ENCODE measurements at regions not wholly inside any gene's neighbourhood (a gene's known extent, or its start where the extent isn't known, plus 50 kb on each side); places are given as distances from the start of the nearest gene placed in this dataset.

DNA sequence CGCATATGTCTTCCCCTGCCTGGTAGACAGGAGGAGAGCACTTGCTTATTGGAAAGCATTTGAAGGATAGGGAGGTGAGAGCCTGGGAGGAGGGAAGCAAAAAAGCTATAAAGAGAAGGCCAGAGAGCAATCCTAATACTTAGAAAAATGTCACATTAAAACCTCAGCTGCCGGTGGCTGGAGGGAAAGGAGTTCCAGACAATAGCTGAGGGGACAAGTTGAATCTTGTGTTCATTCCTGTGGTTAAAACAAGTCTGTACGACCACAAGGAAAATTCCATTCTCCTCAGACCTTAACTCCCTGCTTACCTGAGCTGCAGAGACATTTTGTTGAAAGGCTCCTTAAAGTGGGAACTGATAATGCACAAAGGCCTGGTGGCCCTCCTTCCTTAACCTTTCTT is 218.8 kb upstream of the CAMK1G start:
- no peak for DNase-seq

DNA sequence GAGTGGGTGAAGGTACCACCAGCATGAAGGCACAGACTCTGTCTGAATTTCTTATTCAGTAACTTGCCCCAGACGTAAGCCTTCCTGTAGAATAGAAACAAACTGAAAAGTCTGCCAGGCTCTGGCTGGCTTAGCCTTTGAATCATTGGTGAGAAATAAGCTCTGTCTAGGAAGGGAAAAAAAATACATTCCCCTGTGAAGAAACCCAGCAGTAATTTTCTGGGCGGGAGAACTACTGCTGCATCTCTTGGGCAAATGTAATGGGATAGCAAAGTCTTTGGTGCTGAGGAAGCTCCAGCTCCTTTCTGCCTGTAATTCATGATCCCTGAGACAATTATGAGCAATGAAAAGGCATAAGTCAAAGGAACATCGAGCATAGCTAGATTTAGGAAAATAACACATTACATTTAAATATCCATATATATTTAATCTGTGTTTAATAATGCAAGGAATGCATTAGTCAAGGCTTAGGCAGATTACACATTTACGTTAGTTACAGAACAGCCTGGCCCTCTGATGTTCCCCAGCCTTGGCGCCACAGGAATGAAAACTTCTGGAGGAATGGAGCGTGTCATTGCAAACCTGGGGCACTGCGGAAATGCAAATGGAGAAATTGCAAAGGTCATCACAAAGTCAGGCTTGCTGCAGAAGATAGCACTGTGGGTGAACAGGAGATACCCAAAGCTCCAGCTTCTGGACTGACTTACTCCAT is 216.3 kb upstream of the CAMK1G start:
- no peak for DNase-seq

DNA sequence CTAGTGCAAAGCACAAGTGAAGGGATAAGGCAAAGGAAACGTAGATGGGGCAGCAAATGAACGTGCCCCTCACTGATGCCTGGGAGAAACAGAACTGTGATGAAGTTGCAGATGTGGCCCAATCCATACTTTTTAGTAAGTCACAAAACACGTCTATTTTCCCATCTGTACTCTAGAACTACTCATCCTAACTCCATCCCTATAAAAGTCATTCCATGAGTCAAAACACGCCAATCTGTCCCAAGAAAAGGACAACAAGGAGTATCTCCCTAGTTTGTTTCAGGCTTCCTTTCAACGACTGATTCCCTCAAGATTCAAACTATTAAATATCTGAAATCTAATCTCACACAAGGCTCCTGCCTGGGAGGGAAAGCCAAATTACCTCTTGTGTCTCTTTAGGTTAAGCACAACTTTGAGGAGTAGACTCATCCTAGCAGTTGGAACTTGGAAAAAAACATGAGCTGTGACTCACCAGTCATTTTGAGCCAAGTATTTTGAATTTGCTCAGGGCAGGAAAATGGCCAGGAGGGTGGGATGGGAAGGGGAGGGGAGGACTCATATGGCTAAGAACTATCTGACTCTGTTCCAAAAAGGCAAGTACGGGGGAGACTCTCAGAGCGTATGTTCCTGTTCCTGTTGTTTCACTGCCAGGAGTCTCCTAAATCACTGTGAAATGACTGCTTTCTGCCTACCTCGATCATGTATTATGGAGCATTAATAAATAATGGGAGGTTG is 214.5 kb upstream of the CAMK1G start:
- no peak for DNase-seq

DNA sequence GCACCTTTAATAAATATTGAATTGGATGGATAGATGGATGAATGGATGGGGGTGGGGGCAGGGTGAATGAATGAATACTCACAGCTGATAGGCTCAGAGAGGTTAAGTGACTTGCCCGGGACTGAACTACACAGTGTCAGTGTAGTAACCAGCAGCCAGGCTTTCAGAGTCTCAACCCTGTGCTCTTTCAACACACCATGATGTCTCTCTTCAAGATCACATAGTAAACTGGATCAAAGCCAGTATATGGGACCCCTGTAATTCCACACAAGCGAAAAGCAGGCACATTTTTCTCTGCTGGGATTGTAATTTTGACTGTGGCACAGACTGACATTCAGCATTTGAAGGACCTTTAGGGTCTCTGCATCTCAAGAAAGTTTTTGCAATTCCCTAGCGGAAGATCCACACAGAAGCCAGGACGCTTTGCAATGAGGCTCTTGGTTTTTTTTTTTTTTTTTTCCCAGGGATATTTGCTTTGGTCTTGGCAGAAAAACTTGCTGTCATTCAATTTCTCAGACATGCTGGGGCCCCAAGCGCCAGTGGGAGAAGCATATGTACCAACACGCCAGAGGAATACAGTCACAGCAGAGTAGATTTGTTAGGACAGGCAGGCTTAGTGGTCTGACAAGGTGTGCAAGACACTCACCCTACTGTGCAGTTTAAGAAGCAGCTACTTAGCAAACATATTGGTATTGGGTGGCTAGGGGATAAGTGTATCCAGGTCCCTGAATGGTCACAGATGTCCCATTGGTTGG is 213.1 kb upstream of the CAMK1G start:
- no peak for DNase-seq

DNA sequence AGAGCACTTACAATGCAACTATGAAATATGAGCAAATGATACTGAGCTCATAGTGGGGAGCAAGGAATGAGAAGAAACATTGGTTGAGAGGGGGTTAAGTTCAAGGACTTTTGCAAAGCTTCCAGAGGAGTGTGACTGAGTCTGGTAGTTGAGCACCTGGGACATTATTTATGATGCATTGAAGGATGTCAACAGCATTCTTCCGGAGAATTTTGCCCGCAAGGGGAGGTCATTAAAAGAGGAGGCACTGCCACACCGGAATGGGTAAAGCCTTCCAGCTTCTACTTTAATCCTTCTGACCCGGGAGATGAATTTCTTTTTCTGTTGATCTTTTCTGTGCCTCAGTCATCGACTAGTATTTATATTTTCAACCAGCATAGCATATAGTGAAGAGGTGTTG is 208.4 kb upstream of the CAMK1G start:
- no peak for DNase-seq

DNA sequence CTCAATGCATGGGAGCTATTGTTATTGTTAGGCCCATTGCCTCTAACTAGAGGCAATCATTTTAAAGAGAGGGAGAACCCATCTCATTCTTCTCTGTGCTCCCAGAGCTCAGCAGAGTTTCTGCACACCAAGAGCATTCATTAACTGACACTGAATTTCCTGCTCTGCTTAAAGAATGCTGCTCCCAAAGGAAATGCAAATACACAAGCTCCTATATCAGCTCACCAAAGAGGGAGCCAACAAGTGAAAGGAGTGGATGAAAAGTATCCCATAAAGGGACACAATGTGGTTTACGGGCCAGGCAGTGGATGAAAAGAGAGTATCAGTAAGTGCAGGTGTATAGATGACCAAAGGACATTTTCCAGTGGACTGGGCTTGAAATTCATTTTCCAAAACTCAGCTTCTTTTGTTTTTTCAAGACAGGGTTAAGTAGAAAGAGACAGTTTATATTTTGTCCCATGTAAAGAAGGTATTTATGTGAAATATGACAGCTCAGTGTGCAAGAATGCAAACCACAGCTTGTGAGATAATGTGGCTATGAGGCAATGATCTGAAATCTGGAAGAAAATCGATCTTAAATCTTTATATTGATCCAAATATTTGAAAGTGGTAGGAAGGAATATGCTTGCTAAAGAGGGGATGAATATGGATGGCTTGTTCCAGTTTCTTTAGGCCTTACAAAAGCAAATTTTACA is 207.7 kb upstream of the CAMK1G start:
- DNase-seq = no peak

DNA sequence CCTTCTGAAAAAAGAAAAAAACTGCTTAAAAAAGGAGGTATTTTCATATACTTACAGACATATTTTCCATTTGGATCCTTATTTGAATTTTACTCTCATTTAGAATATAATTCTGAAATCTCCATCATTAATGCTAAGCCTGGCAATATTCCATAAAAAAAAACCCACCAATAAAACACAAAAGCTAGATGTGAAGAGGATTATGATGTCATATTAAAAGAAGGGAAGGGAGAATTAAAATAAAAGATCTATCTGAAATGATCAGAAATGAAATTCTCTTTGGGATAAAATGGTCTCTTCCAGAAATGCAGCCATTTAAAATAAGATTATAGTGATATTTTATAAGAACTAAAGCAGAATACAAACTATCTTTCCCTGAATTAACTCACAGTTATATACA is 206.7 kb upstream of the CAMK1G start:
- DNase-seq = no peak

DNA sequence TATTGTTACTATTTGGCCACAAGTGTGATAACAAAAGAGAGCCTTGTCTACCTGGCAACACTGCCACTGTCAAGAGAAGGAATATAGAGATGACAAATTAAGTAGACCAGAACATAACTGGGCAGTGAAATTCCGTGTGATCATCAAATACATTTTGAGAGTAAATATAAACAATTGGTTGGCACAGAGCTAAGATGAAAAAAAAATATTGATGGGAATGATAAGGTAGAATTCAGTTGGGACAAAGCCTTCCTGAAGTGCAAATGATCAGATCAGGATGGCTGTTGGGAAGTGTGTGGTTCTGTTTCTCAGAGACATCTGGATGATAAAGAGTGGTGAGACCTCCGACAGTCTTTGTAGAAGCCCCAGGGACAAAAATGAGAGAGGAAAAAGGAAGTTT is 205.5 kb upstream of the CAMK1G start:
- DNase-seq = no peak

DNA sequence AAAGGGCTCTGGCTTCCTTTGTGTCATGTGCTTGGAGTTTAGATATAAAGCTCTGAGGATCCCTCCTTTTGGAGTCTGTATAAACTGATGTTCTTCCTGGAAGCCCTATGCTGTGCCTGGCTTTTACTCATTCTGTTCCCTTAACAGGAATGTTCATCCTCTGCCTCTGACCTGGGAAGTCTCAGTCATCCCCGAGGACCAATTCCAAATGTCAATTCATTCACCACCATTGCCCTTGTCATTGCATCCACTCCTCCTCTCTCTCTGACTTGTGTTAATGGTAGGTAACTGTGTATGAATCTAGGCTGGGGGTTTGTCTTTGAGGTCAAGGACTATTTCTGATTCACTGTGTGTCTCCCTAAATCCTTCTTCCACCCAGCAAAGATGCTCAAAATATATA is 204.2 kb upstream of the CAMK1G start:
- no peak for DNase-seq

DNA sequence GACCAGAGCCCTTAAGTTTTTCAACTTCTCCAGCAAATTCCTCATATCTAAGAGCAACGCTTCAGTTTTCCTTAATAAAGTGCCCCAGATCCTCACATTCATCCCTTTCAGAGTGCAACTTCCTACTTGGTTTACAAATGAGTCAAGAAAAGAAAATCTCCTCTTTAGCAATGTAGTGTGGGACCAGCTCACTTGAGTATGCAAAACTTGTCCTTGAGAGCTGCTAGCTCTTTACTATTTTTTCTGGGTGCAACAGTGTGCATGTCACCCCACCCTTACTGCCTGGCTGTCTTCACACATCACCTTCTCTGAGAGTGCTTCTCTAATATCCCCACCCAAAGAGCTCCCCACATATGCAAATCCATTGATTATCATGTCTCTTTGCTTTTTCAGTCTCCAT is 203.1 kb upstream of the CAMK1G start:
- DNase-seq = no peak

DNA sequence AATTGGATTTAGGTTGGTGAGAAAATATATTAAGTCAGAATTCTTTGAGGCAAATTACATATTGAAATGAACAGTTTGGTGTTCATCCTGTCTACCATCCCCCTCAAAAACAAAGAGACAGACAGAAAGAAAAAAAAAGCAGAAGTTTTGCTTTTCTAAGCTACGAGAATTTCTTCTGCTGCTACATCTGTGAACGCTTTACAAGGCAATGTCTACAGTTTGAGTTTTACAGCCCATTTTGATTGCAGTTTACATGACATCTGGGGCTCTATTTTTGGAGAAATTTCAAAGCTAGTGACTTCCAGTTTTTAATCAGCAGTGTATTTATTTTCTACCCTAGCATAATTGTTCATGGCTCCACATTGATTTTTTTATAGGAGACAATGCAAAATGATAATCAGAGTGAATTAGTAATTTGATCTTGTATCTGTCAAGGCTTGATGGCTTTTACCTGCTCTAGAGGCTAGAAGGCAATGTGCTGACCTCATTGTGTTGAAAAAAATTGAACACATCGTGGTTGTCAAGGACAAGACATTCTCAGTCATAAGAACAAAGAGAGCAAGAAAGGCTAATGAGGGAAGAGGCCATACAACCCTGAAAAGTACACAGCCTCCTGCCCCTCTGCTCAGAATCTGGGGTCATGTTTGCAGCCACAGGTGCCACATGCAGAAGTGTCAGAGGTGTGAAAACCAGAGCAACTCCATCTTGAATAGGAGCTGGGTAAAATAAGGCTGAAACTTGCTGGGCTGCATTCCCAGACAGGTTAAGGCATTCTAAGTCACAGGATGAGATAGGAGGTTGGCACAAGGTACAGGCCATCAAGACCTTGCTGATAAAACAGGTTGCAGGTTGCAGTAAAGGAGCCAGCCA is 201.0 kb upstream of the CAMK1G start:
- no peak for DNase-seq

DNA sequence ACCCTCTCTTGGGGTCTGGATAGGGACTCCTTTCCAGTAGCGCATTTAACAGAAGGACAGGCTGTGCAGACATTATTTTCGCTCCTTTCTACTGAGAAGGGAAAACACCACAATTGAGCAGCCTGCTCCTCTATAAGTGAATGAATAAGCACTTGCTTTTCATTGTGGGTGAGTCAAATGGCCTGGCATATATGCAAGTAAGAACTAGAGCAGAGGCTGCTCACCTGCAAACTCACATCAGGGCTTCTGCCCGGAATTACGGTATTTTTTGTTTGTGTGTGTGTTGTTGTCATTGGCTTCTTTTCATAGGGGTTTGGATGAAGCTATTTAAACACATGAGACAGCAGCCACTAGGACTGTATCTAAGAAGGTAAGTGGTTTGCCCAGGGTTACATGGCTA is 200.1 kb upstream of the CAMK1G start:
- no peak for DNase-seq

DNA sequence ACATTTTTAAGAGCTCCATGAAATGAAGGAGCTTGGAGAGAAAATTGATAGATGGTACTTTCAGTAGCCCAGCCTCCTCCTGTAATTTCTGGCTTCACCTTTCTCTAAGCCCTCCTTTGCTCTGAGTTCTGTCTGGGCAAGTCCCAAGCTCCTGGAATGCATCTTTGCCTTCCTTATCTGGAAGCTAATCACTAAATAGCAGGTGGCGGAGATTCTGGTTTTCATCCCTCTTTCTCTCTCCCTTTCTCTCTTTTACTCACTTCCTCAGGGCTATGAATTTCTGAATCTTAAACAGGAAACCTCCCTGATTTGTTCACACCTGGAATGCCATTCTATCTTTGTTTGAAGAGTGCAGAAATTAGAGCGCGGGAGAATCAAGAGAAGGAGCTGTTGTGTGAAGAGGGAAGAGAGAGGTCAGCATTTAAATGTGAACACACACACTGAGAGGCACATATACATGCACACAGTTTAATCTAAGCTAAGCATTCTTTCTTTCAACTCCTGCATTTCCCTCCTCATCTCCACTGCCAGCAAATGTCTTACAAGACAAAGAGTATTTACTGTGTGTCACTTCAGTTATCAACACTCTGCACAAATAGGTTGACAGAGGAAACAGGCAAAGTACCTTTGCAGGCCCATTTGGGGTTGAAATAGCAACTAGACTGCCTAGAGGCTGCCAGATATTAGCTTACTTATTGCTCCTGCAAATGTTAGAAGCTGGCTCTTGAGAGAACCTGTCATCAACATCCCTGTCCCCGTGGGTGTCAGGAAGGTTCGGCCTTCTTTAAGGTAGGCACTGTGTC is 199.4 kb upstream of the CAMK1G start:
- DNase-seq = no peak

DNA sequence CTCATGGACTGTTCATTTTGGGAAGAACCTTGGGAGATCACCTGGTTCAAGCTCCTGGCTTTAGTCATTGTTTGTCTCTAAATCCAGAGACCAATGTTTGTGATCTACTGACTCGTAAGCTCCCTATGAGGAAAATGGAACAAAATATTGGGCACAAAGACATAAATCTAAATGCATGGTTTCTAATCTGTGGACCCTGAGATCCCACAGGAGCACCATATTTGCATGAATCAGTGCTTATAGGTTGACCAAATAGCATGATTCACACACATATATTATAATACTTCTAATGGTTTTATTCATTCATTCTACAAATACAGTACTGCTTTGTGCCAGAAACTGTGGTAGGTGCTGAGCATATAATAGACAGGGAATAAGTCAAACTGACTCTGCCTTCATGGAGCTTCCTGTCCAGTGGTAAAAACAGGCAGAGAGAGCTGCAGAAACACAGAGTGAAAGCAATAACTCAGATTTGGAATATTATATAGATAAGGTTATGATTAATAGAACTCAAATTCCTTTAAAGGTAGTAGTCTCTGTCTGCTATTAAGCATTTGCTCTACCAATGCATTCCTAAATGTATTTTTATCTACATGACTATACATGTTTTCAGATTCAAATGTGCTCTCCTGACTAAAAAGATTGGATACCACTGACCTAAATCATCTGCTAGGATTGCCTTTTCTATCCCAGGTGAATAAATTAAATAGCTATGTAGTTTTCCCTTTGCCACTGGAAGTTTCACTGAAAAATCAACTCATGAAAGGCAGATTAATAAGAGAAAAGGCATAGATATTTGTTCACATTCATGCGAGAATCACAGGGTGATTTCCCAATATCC is 198.6 kb upstream of the CAMK1G start:
- no peak for DNase-seq

DNA sequence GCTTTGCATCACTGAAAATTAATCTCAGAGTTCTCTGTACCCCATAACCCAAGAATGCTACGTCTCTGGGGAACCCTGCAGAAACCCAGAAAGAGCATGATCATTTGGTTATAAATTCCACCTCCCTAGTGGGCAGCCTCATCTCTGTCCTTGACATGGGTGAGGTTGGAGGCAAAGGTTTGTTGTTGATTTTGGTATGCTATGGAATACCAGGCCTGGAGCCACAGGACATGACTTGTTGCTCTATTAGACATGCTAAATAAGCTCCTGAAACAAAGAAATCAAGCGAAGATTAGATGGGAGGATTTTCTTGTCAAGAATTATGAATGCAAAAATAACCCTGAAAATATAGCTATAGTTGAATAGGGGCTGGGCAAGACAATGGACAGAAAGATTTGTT is 197.4 kb upstream of the CAMK1G start:
- no peak for DNase-seq

DNA sequence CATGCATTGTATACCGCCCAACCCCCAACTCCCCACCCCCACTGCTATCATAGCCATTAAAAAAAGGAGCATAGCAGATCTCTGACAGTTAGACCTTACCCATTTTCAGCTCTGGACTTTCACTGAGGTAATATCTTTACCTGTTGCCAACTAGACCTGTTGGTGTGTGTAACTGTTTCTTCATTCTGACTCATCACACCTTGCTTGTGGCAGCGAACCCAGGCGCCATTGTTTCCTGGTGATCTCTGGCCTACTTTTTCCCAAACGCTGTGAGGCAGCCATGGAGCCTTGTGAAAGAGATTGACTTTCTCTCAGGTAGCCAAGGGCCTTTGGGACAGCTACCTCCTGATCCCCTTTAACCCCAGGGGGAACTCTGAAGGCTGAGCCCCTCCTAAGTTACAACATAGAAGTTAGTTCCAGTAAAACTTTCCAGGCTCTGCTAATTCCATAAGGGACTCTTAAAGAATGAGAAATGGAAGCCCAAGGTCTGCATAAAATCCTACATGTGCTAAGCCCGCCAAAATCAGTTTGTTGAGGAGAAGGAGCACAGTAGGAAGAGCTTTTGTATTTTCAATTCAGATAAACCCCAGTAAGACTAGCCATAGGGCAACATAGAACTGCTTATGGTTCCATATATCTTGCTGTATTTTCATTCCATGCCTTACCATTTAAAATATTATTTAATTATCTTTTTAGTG is 196.1 kb upstream of the CAMK1G start:
- no peak for DNase-seq

DNA sequence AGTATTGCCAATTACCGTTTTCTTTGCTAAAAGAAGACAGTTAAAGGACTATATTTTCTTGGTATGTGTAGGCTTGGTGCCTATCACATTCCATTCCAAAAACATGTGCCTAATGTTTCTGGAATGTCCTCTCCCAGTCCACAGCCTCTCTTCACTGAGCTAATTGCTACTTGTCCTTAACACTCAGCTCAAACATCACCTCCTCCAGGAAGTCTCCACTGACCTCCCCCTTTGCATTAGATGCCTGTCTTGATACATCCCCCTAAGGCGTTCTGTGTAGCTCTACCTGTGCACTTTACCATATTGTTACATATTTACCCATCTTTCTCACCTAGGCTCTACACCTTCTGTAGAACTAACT is 195.6 kb upstream of the CAMK1G start:
- DNase-seq = no peak

DNA sequence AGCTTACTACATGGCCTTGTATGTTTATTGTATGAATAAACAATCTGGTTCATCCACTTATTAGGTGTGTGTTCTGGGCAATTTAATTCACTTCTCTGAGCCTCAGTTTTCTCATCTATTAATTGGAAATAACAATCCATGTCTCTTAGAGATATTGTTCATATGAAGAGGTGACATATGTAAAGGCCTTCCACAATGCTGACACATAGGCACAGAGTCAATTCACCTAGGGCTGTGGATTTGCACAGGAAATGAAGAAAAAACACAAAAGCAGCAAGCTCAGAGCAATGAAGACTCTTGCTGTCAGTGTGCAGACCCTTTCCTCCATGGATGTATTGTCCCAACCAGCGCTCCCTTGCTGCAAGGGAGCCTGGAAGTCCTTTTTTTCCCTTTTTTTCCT is 195.2 kb upstream of the CAMK1G start:
- DNase-seq = no peak

DNA sequence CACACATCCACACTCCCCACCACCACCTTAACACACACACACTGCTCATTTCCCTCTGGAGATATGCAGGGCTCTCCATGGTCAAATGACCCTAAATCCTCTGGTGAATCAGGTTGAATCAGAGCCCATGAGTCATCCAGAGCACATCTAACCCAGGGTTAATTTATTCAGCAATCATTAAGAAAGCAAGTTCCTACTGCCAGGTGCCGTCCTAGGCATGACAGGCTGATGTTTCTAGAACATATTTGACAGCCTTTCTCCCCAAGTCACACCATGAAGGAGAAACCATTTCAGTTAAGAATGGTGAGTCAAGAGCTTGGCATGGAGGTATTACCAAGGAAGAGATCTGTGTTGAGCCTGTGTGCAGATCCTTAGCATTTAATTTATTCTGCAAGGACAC is 194.3 kb upstream of the CAMK1G start:
- no peak for DNase-seq

DNA sequence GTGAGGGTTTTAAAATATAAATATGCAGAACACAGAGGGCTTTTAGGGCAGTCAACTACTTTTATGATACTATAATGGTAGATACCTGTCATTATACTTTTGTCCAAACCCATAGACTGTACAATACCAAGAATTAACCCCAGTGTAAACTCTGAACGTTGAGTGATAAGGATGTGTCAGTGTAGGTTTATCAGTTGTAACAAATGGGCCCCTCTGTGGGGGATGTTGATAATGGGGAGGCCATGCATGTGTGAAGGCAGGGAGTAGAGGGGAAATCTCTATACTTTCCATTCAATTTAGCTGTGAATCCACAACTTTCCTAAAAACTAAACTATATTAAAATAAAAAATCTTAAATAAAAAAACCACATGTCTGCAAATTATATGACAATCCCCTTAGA is 193.5 kb upstream of the CAMK1G start:
- DNase-seq = no peak

Data from effector CD4-positive, alpha-beta T cell (primary cell).